Progenitor cell of endocrine pancreas (in vitro differentiated cells): ENCODE measurements at regions not wholly inside any gene's neighbourhood (a gene's known extent, or its start where the extent isn't known, plus 50 kb on each side); places are given as distances from the start of the nearest gene placed in this dataset.

ENCODE experiments used
- DNase-seq: peaks from one replicate; pipeline ENCODE4 v3.0.0; 2021; ENCODE audit warnings: low spot score; ENCODE audit not compliant: unreplicated experiment
- H3K27ac Mint-ChIP-seq: 2 replicates; pipeline ENCODE4 v1.8.0; 2021; ENCODE audit warnings: mild to moderate bottlenecking, moderate library complexity, mixed read lengths
- H3K27me3 Mint-ChIP-seq: 2 replicates; pipeline ENCODE4 v1.8.0; 2021; ENCODE audit warnings: mixed read lengths
- H3K36me3 Mint-ChIP-seq: 2 replicates; pipeline ENCODE4 v1.8.0; 2022; ENCODE audit warnings: mixed read lengths; ENCODE audit not compliant: insufficient read depth
- H3K4me1 Mint-ChIP-seq: 2 replicates; pipeline ENCODE4 v1.8.0; 2021; ENCODE audit warnings: low read depth, mixed read lengths
- H3K4me3 Mint-ChIP-seq: 2 replicates; pipeline ENCODE4 v1.8.0; 2021; ENCODE audit warnings: low read depth, mild to moderate bottlenecking, moderate library complexity, mixed read lengths
- H3K9me3 Mint-ChIP-seq: 2 replicates; pipeline ENCODE4 v1.8.0; 2021; ENCODE audit warnings: low read depth, mixed read lengths
- CTCF ChIP-seq: fragments of 200-600 bp; sonication (generic); IDR thresholded peaks from one replicate; pipeline ENCODE4 v1.5.0; 2021; ENCODE audit warnings: antibody characterized with exemption, mild to moderate bottlenecking; ENCODE audit not compliant: unreplicated experiment

DNA sequence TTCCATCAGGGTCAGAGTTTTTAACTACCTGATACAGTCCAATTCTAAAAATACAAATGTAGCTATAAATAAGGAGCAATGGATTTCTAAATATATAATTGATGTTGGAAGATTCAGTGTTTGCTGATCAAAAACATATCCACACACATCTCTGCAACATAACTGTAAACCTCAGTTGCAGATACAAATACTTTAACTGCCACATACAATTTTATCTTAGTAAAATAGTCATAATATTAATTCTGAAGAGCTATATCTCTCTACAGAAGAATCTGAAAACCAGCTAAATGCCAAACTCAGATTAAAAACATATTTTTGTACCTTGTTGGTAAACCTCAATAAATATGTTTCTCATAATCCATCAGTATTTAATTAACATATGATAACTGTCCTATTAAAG is 674.3 kb upstream of the INTU start:
- H3K27ac Mint-ChIP-seq, result no peak overlapping the region
- TF ChIP-seq CTCF, result no peak
- no peaks in the 10 kb centered on the region for H3K27me3 Mint-ChIP-seq
- no peaks in the 10 kb centered on the region for H3K36me3 Mint-ChIP-seq
- H3K4me3 Mint-ChIP-seq, result no peak overlapping the region
- no peaks in the 10 kb centered on the region for H3K9me3 Mint-ChIP-seq
- no peak for DNase-seq
- no peaks in the 10 kb centered on the region for H3K4me1 Mint-ChIP-seq

DNA sequence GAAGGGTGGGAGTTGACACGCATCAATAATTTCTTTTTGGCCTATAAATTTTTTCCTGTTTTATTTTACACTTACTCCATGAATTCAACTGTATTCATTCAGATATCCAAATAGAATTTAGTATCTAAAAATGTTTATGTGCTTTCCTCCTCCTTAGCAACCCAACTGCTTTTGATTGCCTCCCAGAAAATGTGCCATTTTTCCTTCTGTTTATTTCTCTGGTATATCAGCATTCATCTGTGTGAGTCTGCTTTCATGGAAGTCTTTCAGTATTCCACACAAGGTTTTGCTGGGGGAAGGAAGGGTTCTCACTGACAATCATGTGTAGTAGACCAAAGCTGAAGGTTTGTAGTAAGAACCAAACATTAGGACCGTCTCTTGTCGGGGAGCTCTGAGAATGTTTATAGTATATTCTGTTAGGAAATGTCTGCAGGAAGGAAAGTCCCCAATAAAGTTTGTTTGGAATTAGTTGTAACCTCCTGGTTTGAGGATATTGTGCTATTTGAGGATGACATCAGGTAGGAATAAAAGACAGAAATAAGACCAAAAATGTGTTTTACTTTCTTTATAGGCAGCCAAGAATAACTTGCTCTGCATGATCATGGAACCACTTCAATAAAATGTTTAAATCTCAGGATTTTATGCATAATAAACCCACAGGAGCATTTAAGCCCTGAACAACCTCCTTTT is 673.6 kb upstream of the INTU start:
- Mint-ChIP-seq H3K27ac (no peak overlapping the region), H3K4me1 (no peaks in the 10 kb centered on the region), H3K27me3 (no peaks in the 10 kb centered on the region), H3K9me3 (no peaks in the 10 kb centered on the region), H3K36me3 (no peaks in the 10 kb centered on the region), H3K4me3 (no peak overlapping the region)
- TF ChIP-seq CTCF, result no peak
- DNase-seq, result no peak

GRCh38 chr4:126960760-126961159 is 672.0 kb upstream of the INTU start:
- Mint-ChIP-seq H3K36me3 (no peaks in the 10 kb centered on the region), H3K27me3 (no peaks in the 10 kb centered on the region)

DNA sequence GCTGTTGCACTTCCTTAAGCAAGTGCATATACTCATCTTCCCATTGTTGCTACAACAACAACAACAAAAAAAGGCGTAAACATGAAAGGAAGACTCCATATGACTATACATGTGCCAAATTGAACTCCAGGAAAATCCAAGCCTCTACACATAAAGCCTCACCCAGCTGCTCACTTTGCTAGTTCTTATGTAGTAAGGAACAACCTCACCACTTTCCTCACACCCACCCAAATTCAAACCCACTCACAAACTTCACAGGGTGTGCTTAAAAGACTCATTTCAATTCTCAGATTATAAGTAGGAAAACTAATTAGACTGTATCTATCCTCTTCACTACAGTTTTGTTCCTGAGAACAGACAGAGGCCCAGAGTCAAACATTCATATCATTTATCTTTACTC is 671.1 kb upstream of the INTU start:
- H3K4me1 Mint-ChIP-seq, result no peaks in the 10 kb centered on the region

More at GRCh38 chr4:126960760-126961159, 672.0 kb upstream of the INTU start:
- no peak for DNase-seq
- Mint-ChIP-seq H3K4me1 (no peaks in the 10 kb centered on the region), H3K9me3 (no peaks in the 10 kb centered on the region), H3K4me3 (no peak overlapping the region), H3K27ac (no peak overlapping the region)
- TF ChIP-seq CTCF, result no peak

GRCh38 chr4:126965877-126966276 is 666.9 kb upstream of the INTU start:
- Mint-ChIP-seq H3K9me3 (no peaks in the 10 kb centered on the region), H3K27ac (no peak overlapping the region), H3K4me1 (no peaks in the 10 kb centered on the region), H3K4me3 (no peak overlapping the region), H3K36me3 (no peaks in the 10 kb centered on the region), H3K27me3 (no peaks in the 10 kb centered on the region)
- TF ChIP-seq CTCF, result no peak
- no peak for DNase-seq

More for the DNA sequence above, 671.1 kb upstream of the INTU start:
- no peak overlapping the region for H3K27ac Mint-ChIP-seq
- no peaks in the 10 kb centered on the region for H3K27me3 Mint-ChIP-seq
- H3K4me3 Mint-ChIP-seq, result no peak overlapping the region
- no peak for DNase-seq
- H3K36me3 Mint-ChIP-seq, result no peaks in the 10 kb centered on the region
- TF ChIP-seq CTCF, result no peak
- H3K9me3 Mint-ChIP-seq, result no peaks in the 10 kb centered on the region
